ENCODE measurements at regions not wholly inside any gene's neighbourhood (a gene's known extent, or its start where the extent isn't known, plus 50 kb on each side); places are given as distances from the start of the nearest gene placed in this dataset.

- no peaks in the 10 kb centered on the region for H3K4me1 ChIP-seq (ENCODE audit: insufficient read depth, poor library complexity, severe bottlenecking)
- H3K27ac ChIP-seq (ENCODE audit: poor library complexity, severe bottlenecking), result no peak overlapping the region
- no peaks in the 10 kb centered on the region for H3K36me3 ChIP-seq (ENCODE audit: low read depth)
- DNase-seq (ENCODE audit: low spot score), result no peak
- no peaks in the 10 kb centered on the region for H3K27me3 ChIP-seq (ENCODE audit: insufficient read depth, poor library complexity, severe bottlenecking)
- ATAC-seq (ENCODE audit: low read depth), result no peak
- no peaks in the 10 kb centered on the region for H3K9me3 ChIP-seq (ENCODE audit: severe bottlenecking)
- no peak overlapping the region for H3K4me3 ChIP-seq (ENCODE audit: severe bottlenecking)
- no peak for TF ChIP-seq CTCF (IDR thresholded peaks at IDR 0.05; ENCODE audit: poor library complexity, severe bottlenecking)
Measured at GRCh38 chr13:105997581-105998550, 537.6 kb downstream of the EFNB2 start.

- Histone ChIP-seq H3K36me3 (ENCODE audit: low read depth) (no peaks in the 10 kb centered on the region), H3K27ac (ENCODE audit: poor library complexity, severe bottlenecking) (no peak overlapping the region), H3K27me3 (ENCODE audit: insufficient read depth, poor library complexity, severe bottlenecking) (no peaks in the 10 kb centered on the region), H3K9me3 (ENCODE audit: severe bottlenecking) (no peaks in the 10 kb centered on the region), H3K4me3 (ENCODE audit: severe bottlenecking) (no peak overlapping the region), H3K4me1 (ENCODE audit: insufficient read depth, poor library complexity, severe bottlenecking) (peaks cover 6% of the 10 kb centered on the region)
- DNase-seq (ENCODE audit: low spot score), result no peak
- no peak for ATAC-seq (ENCODE audit: low read depth)
- TF ChIP-seq CTCF (IDR thresholded peaks at IDR 0.05; ENCODE audit: poor library complexity, severe bottlenecking), result no peak
Measured at GRCh38 chr13:105996391-105997025, 539.0 kb downstream of the EFNB2 start.

DNA sequence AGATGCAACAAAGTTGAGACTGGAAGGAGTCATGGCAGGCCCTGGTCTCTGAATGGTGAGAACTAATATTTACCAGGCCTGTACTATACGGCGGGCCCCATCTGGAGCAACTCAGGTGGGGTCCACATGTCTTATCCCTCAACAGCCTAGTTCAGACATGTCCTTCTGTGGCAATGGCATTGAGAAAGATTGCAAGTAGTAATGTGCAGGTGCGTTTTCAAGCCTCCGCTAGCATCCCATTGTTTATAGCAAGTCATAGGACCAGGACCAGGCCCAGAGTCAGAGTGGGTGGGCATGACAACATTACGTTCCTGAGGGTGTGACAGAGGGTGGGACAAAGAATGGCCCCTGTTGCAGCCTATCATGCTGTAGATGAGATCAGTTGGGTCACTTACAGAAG, 541.1 kb downstream of the EFNB2 start:
- TF ChIP-seq CTCF (IDR thresholded peaks at IDR 0.05; ENCODE audit: poor library complexity, severe bottlenecking), result no peak
- Histone ChIP-seq H3K27me3 (ENCODE audit: insufficient read depth, poor library complexity, severe bottlenecking) (no peaks in the 10 kb centered on the region), H3K27ac (ENCODE audit: poor library complexity, severe bottlenecking) (no peak overlapping the region), H3K4me1 (ENCODE audit: insufficient read depth, poor library complexity, severe bottlenecking) (peaks cover 20% of the 10 kb centered on the region), H3K4me3 (ENCODE audit: severe bottlenecking) (no peak overlapping the region), H3K9me3 (ENCODE audit: severe bottlenecking) (no peaks in the 10 kb centered on the region), H3K36me3 (ENCODE audit: low read depth) (no peaks in the 10 kb centered on the region)
- no peak for ATAC-seq (ENCODE audit: low read depth)
- DNase-seq (ENCODE audit: low spot score), result no peak

- DNase-seq (ENCODE audit: low spot score) (peak; percentile 91), ATAC-seq (ENCODE audit: low read depth) (peak; percentile 88)
- H3K27ac ChIP-seq (ENCODE audit: poor library complexity, severe bottlenecking), result peak overlapping the region; percentile 88
- H3K9me3 ChIP-seq (ENCODE audit: severe bottlenecking), result no peaks in the 10 kb centered on the region
- no peaks in the 10 kb centered on the region for H3K36me3 ChIP-seq (ENCODE audit: low read depth)
- no peaks in the 10 kb centered on the region for H3K27me3 ChIP-seq (ENCODE audit: insufficient read depth, poor library complexity, severe bottlenecking)
- TF ChIP-seq CTCF (IDR thresholded peaks at IDR 0.05; ENCODE audit: poor library complexity, severe bottlenecking), result no peak
- peaks cover 20% of the 10 kb centered on the region for H3K4me1 ChIP-seq (ENCODE audit: insufficient read depth, poor library complexity, severe bottlenecking)
- no peak overlapping the region for H3K4me3 ChIP-seq (ENCODE audit: severe bottlenecking)
Measured at GRCh38 chr13:105991622-105992277, 543.7 kb downstream of the EFNB2 start.

All from RWPE2 (cell line).